RWPE2 (cell line): ENCODE measurements at regions not wholly inside any gene's neighbourhood (a gene's known extent, or its start where the extent isn't known, plus 50 kb on each side); places are given as distances from the start of the nearest gene placed in this dataset.
"Not testable (repeated sequence)": the region's sequence is repeated elsewhere in the genome, so short reads cannot be mapped to it uniquely, and the experiment has no call there.

ENCODE experiments used
- ATAC-seq: fragments of 200-7000 bp; cut with Tn5 transposase; 3 replicates; pipeline ENCODE4 v1.9.1; 2021; ENCODE audit warnings: low read depth
- DNase-seq: peaks from one replicate; pipeline ENCODE4 v3.0.0-alpha.2; 2020; ENCODE audit warnings: low spot score
- H3K27ac ChIP-seq: fragments of 450-650 bp; 2 replicates; pipeline ENCODE4 v1.5.1; 2017; ENCODE audit warnings: mild to moderate bottlenecking; ENCODE audit not compliant: poor library complexity, severe bottlenecking
- H3K27me3 ChIP-seq: fragments of 250-450 bp; sonication (Bioruptor Pico); 2 replicates; pipeline ENCODE4 v1.5.1; 2021; ENCODE audit warnings: mild to moderate bottlenecking, moderate library complexity; ENCODE audit not compliant: insufficient read depth, poor library complexity, severe bottlenecking
- H3K36me3 ChIP-seq: fragments of 250-450 bp; sonication (Bioruptor Pico); 2 replicates; pipeline ENCODE4 v1.5.1; 2020; ENCODE audit warnings: low read depth, mild to moderate bottlenecking, moderate library complexity
- H3K4me1 ChIP-seq: fragments of 250-450 bp; sonication (Bioruptor Pico); 2 replicates; pipeline ENCODE4 v1.5.1; 2021; ENCODE audit warnings: mild to moderate bottlenecking, moderate library complexity; ENCODE audit not compliant: insufficient read depth, poor library complexity, severe bottlenecking
- H3K4me3 ChIP-seq: fragments of 250-450 bp; sonication (Bioruptor Pico); 2 replicates; pipeline ENCODE4 v1.5.1; 2021; ENCODE audit warnings: mild to moderate bottlenecking, moderate library complexity; ENCODE audit not compliant: severe bottlenecking
- H3K9me3 ChIP-seq: fragments of 250-450 bp; sonication (Bioruptor Pico); 2 replicates; pipeline ENCODE4 v1.5.1; 2021; ENCODE audit warnings: mild to moderate bottlenecking, moderate library complexity; ENCODE audit not compliant: severe bottlenecking
- CTCF ChIP-seq: fragments of 450-650 bp; IDR thresholded peaks from one replicate; pipeline ENCODE4 v1.5.1; 2017; ENCODE audit warnings: mild to moderate bottlenecking, moderate library complexity; ENCODE audit not compliant: poor library complexity, severe bottlenecking

- H3K27ac ChIP-seq, H3K27me3 ChIP-seq, ATAC-seq, DNase-seq, H3K36me3 ChIP-seq, H3K4me3 ChIP-seq, H3K9me3 ChIP-seq, H3K4me1 ChIP-seq: not testable (repeated sequence)
These were observed 350.4 kb upstream of the PLGLB2 start for GRCh38 chr2:87397276-87398065.

- H3K4me3 ChIP-seq, H3K4me1 ChIP-seq, H3K27me3 ChIP-seq, H3K36me3 ChIP-seq, H3K9me3 ChIP-seq, ATAC-seq, DNase-seq, H3K27ac ChIP-seq: not testable (repeated sequence)
These were observed 349.2 kb upstream of the PLGLB2 start for GRCh38 chr2:87398567-87399305.

- Histone ChIP-seq H3K27me3 (no peaks in the 10 kb centered on the region), H3K9me3 (no peaks in the 10 kb centered on the region), H3K4me1 (no peaks in the 10 kb centered on the region), H3K27ac (no peak overlapping the region), H3K36me3 (no peaks in the 10 kb centered on the region), H3K4me3 (no peak overlapping the region)
- TF ChIP-seq CTCF, result no peak
- no peak for ATAC-seq
- no peak for DNase-seq
These were observed 346.1 kb upstream of the PLGLB2 start for GRCh38 chr2:87401726-87402345.

- H3K4me3 ChIP-seq, result no peak overlapping the region
These were observed 344.1 kb upstream of the PLGLB2 start for GRCh38 chr2:87403893-87404175.

GRCh38 chr2:87404411-87405255, 343.3 kb upstream of the PLGLB2 start:
- not testable (repeated sequence) for H3K9me3 ChIP-seq, H3K4me1 ChIP-seq, H3K4me3 ChIP-seq, H3K27me3 ChIP-seq, H3K27ac ChIP-seq, H3K36me3 ChIP-seq, DNase-seq, ATAC-seq

More at GRCh38 chr2:87403893-87404175, 344.1 kb upstream of the PLGLB2 start:
- Histone ChIP-seq H3K36me3 (no peaks in the 10 kb centered on the region), H3K27me3 (no peaks in the 10 kb centered on the region), H3K9me3 (no peaks in the 10 kb centered on the region), H3K4me1 (no peaks in the 10 kb centered on the region), H3K27ac (no peak overlapping the region)
- TF ChIP-seq CTCF, result no peak
- DNase-seq (no peak), ATAC-seq (no peak)

- not testable (repeated sequence) for H3K27me3 ChIP-seq, H3K4me3 ChIP-seq, H3K36me3 ChIP-seq, DNase-seq, ATAC-seq, H3K9me3 ChIP-seq, H3K27ac ChIP-seq, H3K4me1 ChIP-seq
These were observed 342.2 kb upstream of the PLGLB2 start for GRCh38 chr2:87405531-87406216.

GRCh38 chr2:87406406-87407175, 341.3 kb upstream of the PLGLB2 start:
- not testable (repeated sequence) for H3K27ac ChIP-seq, ATAC-seq
- peak; percentile 67 for DNase-seq

GRCh38 chr2:87409601-87410000, 338.3 kb upstream of the PLGLB2 start:
- H3K4me3 ChIP-seq, H3K9me3 ChIP-seq, DNase-seq, ATAC-seq, H3K4me1 ChIP-seq, H3K27me3 ChIP-seq, H3K27ac ChIP-seq, H3K36me3 ChIP-seq: not testable (repeated sequence)

More at GRCh38 chr2:87406406-87407175, 341.3 kb upstream of the PLGLB2 start:
- H3K36me3 ChIP-seq, H3K9me3 ChIP-seq, H3K27me3 ChIP-seq, H3K4me3 ChIP-seq, H3K4me1 ChIP-seq: not testable (repeated sequence)
